ENCODE measurements at regions not wholly inside any gene's neighbourhood (a gene's known extent, or its start where the extent isn't known, plus 50 kb on each side); places are given as distances from the start of the nearest gene placed in this dataset.

DNA sequence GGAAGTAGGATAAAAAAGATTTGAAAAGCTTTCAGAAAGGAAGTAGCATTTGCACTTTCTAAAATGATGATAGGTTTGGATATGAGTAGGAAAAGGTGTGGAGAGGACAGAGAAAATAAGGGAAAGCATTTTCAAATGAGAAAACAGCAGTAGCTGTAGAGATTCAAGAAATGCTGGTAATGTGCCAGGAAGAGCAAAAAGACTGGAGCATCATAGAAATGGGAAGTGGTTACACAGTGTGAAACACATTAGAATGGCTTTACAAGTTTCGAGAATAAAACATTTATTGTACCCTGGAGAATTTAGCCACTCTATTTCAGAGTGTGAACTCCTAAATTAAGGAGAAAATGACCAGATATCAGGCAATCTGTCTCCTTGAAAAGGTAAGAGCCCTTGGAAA is 108.3 kb upstream of the CHL1 start:
- H3K23ac ChIP-seq (ENCODE audit: low read depth, low read length) = no peak overlapping the region
- DNase-seq = no peak
- no peak overlapping the region for H2BK120ac ChIP-seq (ENCODE audit: low read depth, low read length)
- no TSS peak for BruUV-seq (replicated peaks)
- intact Hi-C loops (cut with micrococcal nuclease) (no loop called here), dilution Hi-C loops (cut with HindIII; ENCODE audit: low sequenced_read_pairs, unreplicated experiment) (no loop called here), in situ Hi-C loops (cut with MboI; ENCODE audit: low sequenced_read_pairs) (no loop called here)
- no peaks in the 10 kb centered on the region for H3K9me1 ChIP-seq (ENCODE audit: insufficient read depth, low read length)
- ChIA-PET CTCF (no interaction called here), POLR2A (ENCODE audit: unreplicated experiment) (no interaction called here)
- no peak for ATAC-seq (ENCODE audit: low read depth)
- no peak overlapping the region for H3K14ac ChIP-seq (replicated peaks; ENCODE audit: low read depth, low read length)
- no peak overlapping the region for H3K27ac ChIP-seq (ENCODE audit: insufficient read depth, low read length)
- no peaks in the 10 kb centered on the region for H4K20me1 ChIP-seq (ENCODE audit: insufficient read depth, low read length)
- H4K8ac ChIP-seq (ENCODE audit: low read depth in 2 of 2, low read length in 2 of 2) = no peak overlapping the region
- no peak overlapping the region for H2AFZ ChIP-seq (replicated peaks; ENCODE audit: low read length, poor library complexity)
- no peak overlapping the region for H3K4me2 ChIP-seq (ENCODE audit: low read depth, low read length)
- no peak overlapping the region for H4K5ac ChIP-seq (ENCODE audit: low read depth, low read length)
- H2AK9ac ChIP-seq (replicated peaks; ENCODE audit: low read depth, low read length, poor library complexity) = no peak overlapping the region
- H2AK5ac ChIP-seq (ENCODE audit: low read depth, low read length) = no peak overlapping the region
- no peak overlapping the region for H2BK20ac ChIP-seq (ENCODE audit: low read depth, low read length)
- 0 out of 2 replicates have a peak, but pooled peaks cover 2% of the 10 kb centered on the region for H3K9me3 ChIP-seq (ENCODE audit: control insufficient read depth, insufficient read depth, low read length)
- no peak overlapping the region for H2BK5ac ChIP-seq (ENCODE audit: low read depth, low read length, poor library complexity, severe bottlenecking)
- no peak overlapping the region for H3K9ac ChIP-seq (ENCODE audit: low read depth, low read length)
- H3K18ac ChIP-seq (ENCODE audit: low read depth, low read length) = no peak overlapping the region
- TF ChIP-seq RFX5 (IDR thresholded peaks at IDR 0.05; ENCODE audit: low read depth, low read length) = no peak
- no peak for TF ChIP-seq USF2 (IDR thresholded peaks at IDR 0.05; ENCODE audit: low read depth, low read length)
- no peak for TF ChIP-seq FOS (IDR thresholded peaks at IDR 0.05; ENCODE audit: low read depth, low read length)
- TF ChIP-seq, protein P1, sequence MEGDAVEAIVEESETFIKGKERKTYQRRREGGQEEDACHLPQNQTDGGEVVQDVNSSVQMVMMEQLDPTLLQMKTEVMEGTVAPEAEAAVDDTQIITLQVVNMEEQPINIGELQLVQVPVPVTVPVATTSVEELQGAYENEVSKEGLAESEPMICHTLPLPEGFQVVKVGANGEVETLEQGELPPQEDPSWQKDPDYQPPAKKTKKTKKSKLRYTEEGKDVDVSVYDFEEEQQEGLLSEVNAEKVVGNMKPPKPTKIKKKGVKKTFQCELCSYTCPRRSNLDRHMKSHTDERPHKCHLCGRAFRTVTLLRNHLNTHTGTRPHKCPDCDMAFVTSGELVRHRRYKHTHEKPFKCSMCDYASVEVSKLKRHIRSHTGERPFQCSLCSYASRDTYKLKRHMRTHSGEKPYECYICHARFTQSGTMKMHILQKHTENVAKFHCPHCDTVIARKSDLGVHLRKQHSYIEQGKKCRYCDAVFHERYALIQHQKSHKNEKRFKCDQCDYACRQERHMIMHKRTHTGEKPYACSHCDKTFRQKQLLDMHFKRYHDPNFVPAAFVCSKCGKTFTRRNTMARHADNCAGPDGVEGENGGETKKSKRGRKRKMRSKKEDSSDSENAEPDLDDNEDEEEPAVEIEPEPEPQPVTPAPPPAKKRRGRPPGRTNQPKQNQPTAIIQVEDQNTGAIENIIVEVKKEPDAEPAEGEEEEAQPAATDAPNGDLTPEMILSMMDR (conservative IDR thresholded peaks at IDR 0.05; ENCODE audit: low read depth, low read length) = no peak
- no peak for TF ChIP-seq CEBPB (IDR thresholded peaks at IDR 0.05; ENCODE audit: low read depth, low read length)
- TF ChIP-seq RCOR1 (IDR thresholded peaks at IDR 0.05; ENCODE audit: insufficient replicate concordance, low read length) = no peak
- TF ChIP-seq MAFK (IDR thresholded peaks at IDR 0.05; ENCODE audit: low read depth, low read length) = no peak
- no peak for TF ChIP-seq CHD1 (IDR thresholded peaks at IDR 0.05; ENCODE audit: low read depth, low read length)
- TF ChIP-seq RAD21 (IDR thresholded peaks at IDR 0.05; ENCODE audit: low read length) = no peak
- no peak for TF ChIP-seq NFE2L2 (IDR thresholded peaks at IDR 0.05; ENCODE audit: low read depth, low read length)
- TF ChIP-seq MAZ (IDR thresholded peaks at IDR 0.05; ENCODE audit: borderline replicate concordance, low read depth, low read length) = no peak
- TF ChIP-seq MXI1 (IDR thresholded peaks at IDR 0.05; ENCODE audit: borderline replicate concordance, low read depth, low read length) = no peak
- no peak for TF ChIP-seq SMC3 (IDR thresholded peaks at IDR 0.05; ENCODE audit: low read depth, low read length)
- no peak overlapping the region for H3K56ac ChIP-seq (ENCODE audit: extremely low read depth, insufficient read depth, low read length)
- no peak overlapping the region for H2BK15ac ChIP-seq (ENCODE audit: low read depth, low read length)
- H3K27me3 ChIP-seq (ENCODE audit: control insufficient read depth, insufficient read depth, low read length) = no peaks in the 10 kb centered on the region
- no peaks in the 10 kb centered on the region for H3K36me3 ChIP-seq (ENCODE audit: control insufficient read depth, insufficient read depth, low read length)
- WGBS, 2 experiments (ENCODE audit: extremely low coverage in 2 of 2, insufficient read length in 1 of 2) = no CpG with 5 or more reads among the region's 1 CpG
- no peak overlapping the region for H3K4me3 ChIP-seq (ENCODE audit: insufficient read depth, low read depth, low read length)
- no peaks in the 10 kb centered on the region for H3K4me1 ChIP-seq (ENCODE audit: control insufficient read depth, insufficient read depth, low read length)
- H4K91ac ChIP-seq (ENCODE audit: insufficient read depth, low read depth, low read length) = no peak overlapping the region
- no peak overlapping the region for H3K4ac ChIP-seq (ENCODE audit: low read depth, low read length)
- no peaks in the 10 kb centered on the region for H3K79me1 ChIP-seq (ENCODE audit: low read depth in 1 of 2, low read length in 2 of 2)
